ENCODE measurements at regions not wholly inside any gene's neighbourhood (a gene's known extent, or its start where the extent isn't known, plus 50 kb on each side); places are given as distances from the start of the nearest gene placed in this dataset.

DNA sequence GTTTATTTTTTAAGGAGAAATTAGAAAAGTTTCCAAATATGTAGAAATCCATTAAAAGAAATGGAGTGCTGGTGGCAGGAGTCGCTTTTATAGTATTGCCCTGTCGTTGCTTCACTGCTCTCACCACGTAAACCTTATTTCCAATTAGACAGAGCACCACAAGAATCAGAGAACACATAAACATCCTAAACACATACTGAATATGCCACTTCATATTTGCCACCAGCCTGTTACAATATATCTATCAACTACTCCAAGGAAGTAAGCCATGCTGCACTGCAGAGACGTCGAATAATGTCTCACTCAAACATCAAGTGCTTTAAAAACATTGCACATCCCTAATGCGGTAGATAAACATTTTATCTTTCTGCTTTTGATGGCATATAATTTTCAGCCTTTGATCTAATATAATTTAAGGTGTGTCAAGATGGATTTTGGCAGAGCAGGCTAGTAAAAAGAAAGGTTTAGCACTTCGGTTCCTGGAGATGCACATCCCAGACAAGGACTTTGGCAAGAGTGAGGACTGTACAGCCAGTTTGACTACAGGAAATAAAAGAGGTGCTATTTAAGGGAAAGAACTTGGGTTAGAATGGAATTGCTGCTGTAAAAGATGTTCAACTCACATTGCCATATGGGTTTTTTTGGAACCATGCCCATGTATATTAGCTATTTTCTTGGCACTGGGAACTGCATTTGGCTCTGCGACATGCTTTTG is 932.3 kb downstream of the EFNB2 start:
- H3K27ac ChIP-seq: no peak overlapping the region
- WGBS (ENCODE audit: insufficient coverage, low coverage, low lambda C conversion rate, missing lambda C conversion rate): 68% methylated on average over 8 of the region's 8 CpGs
- no peak for ATAC-seq
- H3K4me1 ChIP-seq: no peaks in the 10 kb centered on the region
- H3K36me3 ChIP-seq: no peaks in the 10 kb centered on the region
- H3K9me3 ChIP-seq: no peaks in the 10 kb centered on the region
- DNase-seq: no peak
- intact Hi-C loops (cut with DNase I): no loop called here
- no peaks in the 10 kb centered on the region for H3K27me3 ChIP-seq
- no peak for TF ChIP-seq POLR2A (IDR thresholded peaks at IDR 0.05)
- TF ChIP-seq, protein P1, sequence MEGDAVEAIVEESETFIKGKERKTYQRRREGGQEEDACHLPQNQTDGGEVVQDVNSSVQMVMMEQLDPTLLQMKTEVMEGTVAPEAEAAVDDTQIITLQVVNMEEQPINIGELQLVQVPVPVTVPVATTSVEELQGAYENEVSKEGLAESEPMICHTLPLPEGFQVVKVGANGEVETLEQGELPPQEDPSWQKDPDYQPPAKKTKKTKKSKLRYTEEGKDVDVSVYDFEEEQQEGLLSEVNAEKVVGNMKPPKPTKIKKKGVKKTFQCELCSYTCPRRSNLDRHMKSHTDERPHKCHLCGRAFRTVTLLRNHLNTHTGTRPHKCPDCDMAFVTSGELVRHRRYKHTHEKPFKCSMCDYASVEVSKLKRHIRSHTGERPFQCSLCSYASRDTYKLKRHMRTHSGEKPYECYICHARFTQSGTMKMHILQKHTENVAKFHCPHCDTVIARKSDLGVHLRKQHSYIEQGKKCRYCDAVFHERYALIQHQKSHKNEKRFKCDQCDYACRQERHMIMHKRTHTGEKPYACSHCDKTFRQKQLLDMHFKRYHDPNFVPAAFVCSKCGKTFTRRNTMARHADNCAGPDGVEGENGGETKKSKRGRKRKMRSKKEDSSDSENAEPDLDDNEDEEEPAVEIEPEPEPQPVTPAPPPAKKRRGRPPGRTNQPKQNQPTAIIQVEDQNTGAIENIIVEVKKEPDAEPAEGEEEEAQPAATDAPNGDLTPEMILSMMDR (IDR thresholded peaks at IDR 0.05): no peak
- no peak overlapping the region for H3K4me3 ChIP-seq

DNA sequence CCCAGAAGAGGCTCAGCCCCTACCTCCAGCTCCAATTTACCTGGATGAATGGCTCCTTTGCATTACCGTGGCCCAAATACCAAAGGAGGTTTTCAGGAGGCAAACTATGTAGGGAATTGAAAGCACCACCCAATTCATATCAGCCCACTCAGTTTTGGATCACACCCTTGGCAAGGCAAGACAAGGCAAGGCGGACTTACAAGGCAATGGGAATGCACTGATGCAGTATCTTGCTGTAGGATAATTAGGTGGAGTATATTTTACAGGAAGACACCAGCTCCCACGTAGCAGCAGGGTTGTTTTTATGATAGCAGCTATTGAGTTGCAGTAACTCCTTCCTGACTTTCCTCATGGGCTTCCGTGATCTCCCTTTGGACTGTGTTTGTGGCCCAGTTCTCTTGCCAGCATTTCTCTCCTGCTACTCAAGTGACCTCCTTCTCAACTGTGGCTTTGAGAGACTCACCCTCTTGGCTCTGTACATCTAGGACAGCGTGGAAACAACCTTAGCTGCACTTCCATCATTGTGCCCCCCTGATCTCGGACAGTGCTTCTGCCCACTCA is 935.9 kb downstream of the EFNB2 start:
- Histone ChIP-seq H3K36me3 (no peaks in the 10 kb centered on the region), H3K4me3 (no peak overlapping the region), H3K27ac (no peak overlapping the region), H3K9me3 (no peaks in the 10 kb centered on the region), H3K27me3 (no peaks in the 10 kb centered on the region), H3K4me1 (no peaks in the 10 kb centered on the region)
- 40% methylated on average over 6 of the region's 6 CpGs for WGBS (ENCODE audit: insufficient coverage, low coverage, low lambda C conversion rate, missing lambda C conversion rate)
- intact Hi-C loops (cut with DNase I): no loop called here
- no peak for TF ChIP-seq POLR2A (IDR thresholded peaks at IDR 0.05)
- TF ChIP-seq, protein P1 (IDR thresholded peaks at IDR 0.05): no peak
- ATAC-seq: no peak
- no peak for DNase-seq

DNA sequence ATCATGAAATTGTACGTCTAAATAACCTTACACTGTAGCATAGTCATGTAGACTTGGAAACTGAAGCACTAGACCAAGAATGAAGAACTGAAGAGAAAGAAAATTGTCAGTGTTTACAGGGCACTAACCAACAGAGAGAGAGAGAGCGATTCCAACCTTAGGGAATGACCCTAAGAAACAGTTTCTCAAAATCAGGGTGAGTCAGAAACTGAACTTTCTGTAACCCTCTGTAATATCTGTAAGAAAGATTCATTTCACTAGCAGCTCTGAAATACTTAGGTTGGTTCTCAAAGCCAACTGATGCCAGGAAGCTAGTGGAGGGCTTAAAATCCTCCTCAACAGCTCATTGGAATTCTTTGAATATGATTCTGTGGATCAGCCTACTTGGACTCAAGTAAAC is 936.9 kb downstream of the EFNB2 start:
- H3K4me3 ChIP-seq: no peak overlapping the region
- WGBS (ENCODE audit: insufficient coverage, low coverage, low lambda C conversion rate, missing lambda C conversion rate): 47% methylated on average over 2 of the region's 2 CpGs
- no peak overlapping the region for H3K27ac ChIP-seq
- DNase-seq (no peak), ATAC-seq (no peak)
- no peaks in the 10 kb centered on the region for H3K4me1 ChIP-seq
- H3K9me3 ChIP-seq: no peaks in the 10 kb centered on the region
- no peaks in the 10 kb centered on the region for H3K36me3 ChIP-seq
- TF ChIP-seq, protein P1 (IDR thresholded peaks at IDR 0.05): no peak
- H3K27me3 ChIP-seq: no peaks in the 10 kb centered on the region
- intact Hi-C loops (cut with DNase I): no loop called here

DNA sequence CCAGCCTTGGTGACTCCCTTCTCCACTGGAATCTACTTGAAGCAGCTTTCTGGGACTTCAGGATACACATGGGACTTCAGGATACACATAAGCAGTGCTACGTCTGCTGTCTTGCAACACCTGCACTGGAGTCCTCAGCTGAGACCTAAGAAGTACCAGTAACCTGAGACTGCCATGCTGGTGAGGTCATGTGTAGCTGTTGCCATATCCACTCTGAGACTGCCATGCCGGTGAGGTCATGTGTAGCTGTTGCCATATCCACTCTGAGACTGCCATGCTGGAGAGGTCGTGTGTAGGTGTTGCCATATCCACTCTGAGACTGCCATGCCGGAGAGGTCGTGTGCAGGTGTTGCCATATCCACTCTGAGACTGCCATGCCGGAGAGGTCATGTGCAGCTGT is 937.9 kb downstream of the EFNB2 start:
- no peaks in the 10 kb centered on the region for H3K27me3 ChIP-seq
- H3K9me3 ChIP-seq: no peaks in the 10 kb centered on the region
- no peaks in the 10 kb centered on the region for H3K36me3 ChIP-seq
- intact Hi-C loops (cut with DNase I): no loop called here
- TF ChIP-seq POLR2A (IDR thresholded peaks at IDR 0.05): no peak
- TF ChIP-seq, protein P1 (IDR thresholded peaks at IDR 0.05): no peak
- no peak overlapping the region for H3K4me3 ChIP-seq
- no peaks in the 10 kb centered on the region for H3K4me1 ChIP-seq
- DNase-seq (no peak), ATAC-seq (no peak)
- H3K27ac ChIP-seq: no peak overlapping the region
- WGBS (ENCODE audit: insufficient coverage, low coverage, low lambda C conversion rate, missing lambda C conversion rate): no CpG with 5 or more reads among the region's 6 CpGs

All from right lobe of liver (tissue), 6 donors.